KOPT-K1 (cell line): ENCODE measurements at regions not wholly inside any gene's neighbourhood (a gene's known extent, or its start where the extent isn't known, plus 50 kb on each side); places are given as distances from the start of the nearest gene placed in this dataset.

Experiments
- H3K27ac ChIP-seq: fragments of 200-600 bp; sonication (generic); 2 replicates; pipeline ENCODE4 v1.5.1; 2016; ENCODE audit warnings: antibody characterized with exemption, mild to moderate bottlenecking, low read depth, low read length; ENCODE audit not compliant: poor library complexity, severe bottlenecking
- H3K36me3 ChIP-seq: fragments of 200-600 bp; sonication (generic); 2 replicates; pipeline ENCODE4 v1.5.1; 2017; ENCODE audit warnings: antibody characterized with exemption, mild to moderate bottlenecking, low read length, moderate library complexity; ENCODE audit not compliant: insufficient read depth
- H3K9me3 ChIP-seq: fragments of 200-600 bp; sonication (generic); 2 replicates; pipeline ENCODE4 v1.5.1; 2017; ENCODE audit warnings: antibody characterized with exemption, low read length, mild to moderate bottlenecking; ENCODE audit not compliant: insufficient read depth, poor library complexity, severe bottlenecking

GRCh38 chr10:70960783-70961570 is 72.6 kb upstream of the PCBD1 start:
- Histone ChIP-seq H3K9me3 (no peaks in the 10 kb centered on the region), H3K27ac (no peak overlapping the region), H3K36me3 (no peaks in the 10 kb centered on the region)

GRCh38 chr10:70962686-70963085 is 74.3 kb upstream of the PCBD1 start:
- no peaks in the 10 kb centered on the region for H3K9me3 ChIP-seq
- H3K27ac ChIP-seq: no peak overlapping the region
- no peaks in the 10 kb centered on the region for H3K36me3 ChIP-seq

GRCh38 chr10:70963271-70963670 is 74.9 kb upstream of the PCBD1 start:
- Histone ChIP-seq H3K27ac (no peak overlapping the region), H3K9me3 (no peaks in the 10 kb centered on the region), H3K36me3 (no peaks in the 10 kb centered on the region)

GRCh38 chr10:70964245-70964644 is 75.9 kb upstream of the PCBD1 start:
- no peak overlapping the region for H3K27ac ChIP-seq
- H3K9me3 ChIP-seq: no peaks in the 10 kb centered on the region
- H3K36me3 ChIP-seq: no peaks in the 10 kb centered on the region

GRCh38 chr10:70964881-70965280 is 76.5 kb upstream of the PCBD1 start:
- H3K36me3 ChIP-seq: no peaks in the 10 kb centered on the region
- H3K27ac ChIP-seq: no peak overlapping the region
- H3K9me3 ChIP-seq: no peaks in the 10 kb centered on the region

- Histone ChIP-seq H3K9me3 (no peaks in the 10 kb centered on the region), H3K36me3 (no peaks in the 10 kb centered on the region), H3K27ac (no peak overlapping the region)
Measured at GRCh38 chr10:70965566-70965965, 77.2 kb upstream of the PCBD1 start.

GRCh38 chr10:70966646-70967553 is 78.5 kb upstream of the PCBD1 start:
- Histone ChIP-seq H3K36me3 (no peaks in the 10 kb centered on the region), H3K27ac (no peak overlapping the region)

GRCh38 chr10:70967591-70968587 is 79.5 kb upstream of the PCBD1 start:
- no peak overlapping the region for H3K27ac ChIP-seq
- peaks cover 19% of the 10 kb centered on the region for H3K9me3 ChIP-seq
- H3K36me3 ChIP-seq: no peaks in the 10 kb centered on the region

More at GRCh38 chr10:70966646-70967553, 78.5 kb upstream of the PCBD1 start:
- H3K9me3 ChIP-seq: peaks cover 10% of the 10 kb centered on the region

GRCh38 chr10:70969188-70969587 is 80.8 kb upstream of the PCBD1 start:
- H3K36me3 ChIP-seq: no peaks in the 10 kb centered on the region
- peaks cover 19% of the 10 kb centered on the region for H3K9me3 ChIP-seq
- no peak overlapping the region for H3K27ac ChIP-seq

GRCh38 chr10:70970830-70971229 is 82.5 kb upstream of the PCBD1 start:
- H3K27ac ChIP-seq: no peak overlapping the region
- H3K9me3 ChIP-seq: peaks cover 19% of the 10 kb centered on the region
- no peaks in the 10 kb centered on the region for H3K36me3 ChIP-seq

GRCh38 chr10:70973275-70973674 is 84.9 kb upstream of the PCBD1 start:
- Histone ChIP-seq H3K9me3 (peaks cover 19% of the 10 kb centered on the region), H3K27ac (no peak overlapping the region)

GRCh38 chr10:70974351-70974901 is 86.1 kb upstream of the PCBD1 start:
- H3K27ac ChIP-seq: no peak overlapping the region
- no peaks in the 10 kb centered on the region for H3K36me3 ChIP-seq
- H3K9me3 ChIP-seq: peaks cover 19% of the 10 kb centered on the region

More at GRCh38 chr10:70973275-70973674, 84.9 kb upstream of the PCBD1 start:
- H3K36me3 ChIP-seq: no peaks in the 10 kb centered on the region

- H3K9me3 ChIP-seq: peaks cover 19% of the 10 kb centered on the region
- no peak overlapping the region for H3K27ac ChIP-seq
- H3K36me3 ChIP-seq: no peaks in the 10 kb centered on the region
Measured at GRCh38 chr10:70974920-70975319, 86.6 kb upstream of the PCBD1 start.

- no peak overlapping the region for H3K27ac ChIP-seq
- peaks cover 16% of the 10 kb centered on the region for H3K9me3 ChIP-seq
- no peaks in the 10 kb centered on the region for H3K36me3 ChIP-seq
Measured at GRCh38 chr10:70976063-70976695, 87.8 kb upstream of the PCBD1 start.
